C4-2B (cell line): ENCODE measurements at regions not wholly inside any gene's neighbourhood (a gene's known extent, or its start where the extent isn't known, plus 50 kb on each side); places are given as distances from the start of the nearest gene placed in this dataset.
"Not testable (repeated sequence)": the region's sequence is repeated elsewhere in the genome, so short reads cannot be mapped to it uniquely, and the experiment has no call there.

Experiments used
- H3K27ac ChIP-seq: fragments of 450-650 bp; 2 replicates; pipeline ENCODE4 v1.5.1; 2017
- CTCF ChIP-seq: fragments of 450-650 bp; conservative IDR thresholded peaks from 2 replicates; pipeline ENCODE4 v1.5.1; 2017; ENCODE audit warnings: mild to moderate bottlenecking
- ZFX ChIP-seq: fragments of 450-650 bp; IDR thresholded peaks from 2 replicates; pipeline ENCODE4 v1.6.1; 2017

GRCh38 chr14:106304271-106304670, 777.9 kb downstream of the TMEM121 start:
- TF ChIP-seq CTCF (no peak), ZFX (no peak)
- no peak overlapping the region for H3K27ac ChIP-seq

- no peak for TF ChIP-seq ZFX
- TF ChIP-seq CTCF = peak; percentile 89
- H3K27ac ChIP-seq = no peak overlapping the region
Measured at GRCh38 chr14:106308839-106309389, 782.5 kb downstream of the TMEM121 start.

- no peak for TF ChIP-seq CTCF
- TF ChIP-seq ZFX = no peak
- no peak overlapping the region for H3K27ac ChIP-seq
Measured at GRCh38 chr14:106309423-106309822, 783.0 kb downstream of the TMEM121 start.

- H3K27ac ChIP-seq = no peak overlapping the region
- TF ChIP-seq ZFX = no peak
- TF ChIP-seq CTCF = no peak
Measured at GRCh38 chr14:106315436-106315835, 789.1 kb downstream of the TMEM121 start.

- H3K27ac ChIP-seq = no peak overlapping the region
- TF ChIP-seq CTCF = no peak
- no peak for TF ChIP-seq ZFX
Measured at GRCh38 chr14:106317593-106317992, 791.2 kb downstream of the TMEM121 start.

GRCh38 chr14:106318700-106319099, 792.3 kb downstream of the TMEM121 start:
- H3K27ac ChIP-seq = no peak overlapping the region
- no peak for TF ChIP-seq ZFX
- TF ChIP-seq CTCF = peak; percentile 86

GRCh38 chr14:106323970-106324369, 797.6 kb downstream of the TMEM121 start:
- H3K27ac ChIP-seq = not testable (repeated sequence)

- H3K27ac ChIP-seq = no peak overlapping the region
- TF ChIP-seq ZFX = no peak
- TF ChIP-seq CTCF = no peak
Measured at GRCh38 chr14:106327234-106327633, 800.9 kb downstream of the TMEM121 start.

- not testable (repeated sequence) for H3K27ac ChIP-seq
Measured at GRCh38 chr14:106327702-106328353, 801.4 kb downstream of the TMEM121 start.

- not testable (repeated sequence) for H3K27ac ChIP-seq
Measured at GRCh38 chr14:106329243-106329642, 802.9 kb downstream of the TMEM121 start.

GRCh38 chr14:106329987-106330774, 803.8 kb downstream of the TMEM121 start:
- H3K27ac ChIP-seq = not testable (repeated sequence)
